ENCODE measurements at regions not wholly inside any gene's neighbourhood (a gene's known extent, or its start where the extent isn't known, plus 50 kb on each side); places are given as distances from the start of the nearest gene placed in this dataset.
"Not testable (repeated sequence)": the region's sequence is repeated elsewhere in the genome, so short reads cannot be mapped to it uniquely, and the experiment has no call there.

- DNase-seq (ENCODE audit: low read depth in 1 of 2, low spot score in 1 of 2): no peak
These were observed 260.7 kb upstream of the CTNNB1 start for GRCh38 chr3:40938591-40938990.

DNA sequence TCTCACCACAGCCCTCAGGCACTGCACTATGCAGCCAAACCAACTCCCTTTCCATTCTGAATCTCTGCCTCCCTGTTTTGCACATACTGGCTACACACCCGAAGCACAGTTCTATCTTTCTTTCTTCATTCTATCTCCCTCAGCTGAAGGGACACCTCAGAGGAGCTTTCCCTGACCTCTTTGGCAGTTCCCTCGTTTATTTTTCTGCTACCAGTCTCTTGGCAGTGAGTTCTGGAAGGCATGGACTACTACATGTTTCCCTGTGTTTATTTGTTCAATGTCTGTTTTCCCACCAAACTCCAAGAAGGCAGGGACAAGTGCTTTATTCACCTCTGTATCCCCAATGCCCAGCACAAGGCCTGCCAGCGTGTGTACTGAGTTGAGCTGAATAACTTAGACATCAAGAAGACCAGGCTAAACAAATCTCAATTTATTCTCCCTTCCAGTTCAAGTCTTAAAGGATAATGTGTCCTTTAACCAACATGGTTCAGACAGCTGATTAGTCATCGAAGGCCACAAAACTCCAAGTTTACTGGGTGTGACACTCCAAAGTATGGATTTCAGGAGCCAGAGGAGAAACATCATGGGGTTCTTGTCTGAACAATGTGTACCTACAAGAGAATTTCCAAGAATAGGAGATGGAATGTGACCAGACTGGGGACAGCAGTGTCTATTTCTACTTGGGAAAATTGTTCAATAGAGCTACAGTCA, 260.1 kb upstream of the CTNNB1 start:
- DNase-seq (ENCODE audit: low read depth in 1 of 2, low spot score in 1 of 2): no peak

DNA sequence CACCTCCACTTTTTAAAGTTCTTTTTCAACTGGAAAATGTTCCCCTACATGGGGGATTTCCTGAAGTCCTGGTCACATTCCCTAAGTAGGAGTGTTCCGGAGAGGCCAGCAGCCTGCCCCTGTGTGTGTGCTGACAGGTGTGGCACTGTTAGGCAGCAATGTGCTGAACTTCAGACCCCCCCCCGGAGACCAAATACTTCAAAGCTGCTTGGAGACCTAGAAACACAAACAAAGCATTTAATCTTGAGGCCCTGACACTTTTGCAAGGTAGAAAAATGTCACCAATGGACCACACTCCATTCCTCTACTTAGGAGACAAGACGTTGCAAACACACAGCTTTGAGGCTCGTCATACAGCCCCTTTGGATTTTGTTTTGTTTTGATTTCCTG, 259.6 kb upstream of the CTNNB1 start:
- DNase-seq (ENCODE audit: low read depth in 1 of 2, low spot score in 1 of 2): no peak

- no peak for DNase-seq (ENCODE audit: low read depth in 1 of 2, low spot score in 1 of 2)
These were observed 258.7 kb upstream of the CTNNB1 start for GRCh38 chr3:40940651-40941050.

GRCh38 chr3:40947022-40947421, 252.3 kb upstream of the CTNNB1 start:
- not testable (repeated sequence) for DNase-seq (ENCODE audit: low read depth in 1 of 2, low spot score in 1 of 2)

- DNase-seq (ENCODE audit: low read depth in 1 of 2, low spot score in 1 of 2): not testable (repeated sequence)
These were observed 250.0 kb upstream of the CTNNB1 start for GRCh38 chr3:40949347-40949746.

DNA sequence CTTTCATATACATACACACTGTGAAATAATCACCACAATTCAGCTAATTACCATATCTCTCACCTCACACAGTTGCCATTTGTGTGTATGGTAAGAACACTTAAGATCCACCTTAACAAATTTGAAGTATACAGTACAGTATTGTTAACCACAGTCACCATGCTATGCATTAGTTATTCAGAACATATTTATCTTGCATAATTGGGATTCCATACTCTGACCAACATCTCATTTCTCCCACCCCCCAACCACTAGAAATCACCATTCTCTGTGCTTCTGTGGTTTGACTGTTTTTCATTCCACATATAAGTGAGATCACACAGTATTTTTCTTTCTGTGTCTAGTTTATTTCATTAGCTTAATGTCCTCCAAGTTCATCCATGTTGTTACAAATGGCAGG, 247.7 kb upstream of the CTNNB1 start:
- no peak for DNase-seq (ENCODE audit: low read depth in 1 of 2, low spot score in 1 of 2)

- no peak for DNase-seq (ENCODE audit: low read depth in 1 of 2, low spot score in 1 of 2)
These were observed 238.0 kb upstream of the CTNNB1 start for GRCh38 chr3:40961104-40961857.

DNA sequence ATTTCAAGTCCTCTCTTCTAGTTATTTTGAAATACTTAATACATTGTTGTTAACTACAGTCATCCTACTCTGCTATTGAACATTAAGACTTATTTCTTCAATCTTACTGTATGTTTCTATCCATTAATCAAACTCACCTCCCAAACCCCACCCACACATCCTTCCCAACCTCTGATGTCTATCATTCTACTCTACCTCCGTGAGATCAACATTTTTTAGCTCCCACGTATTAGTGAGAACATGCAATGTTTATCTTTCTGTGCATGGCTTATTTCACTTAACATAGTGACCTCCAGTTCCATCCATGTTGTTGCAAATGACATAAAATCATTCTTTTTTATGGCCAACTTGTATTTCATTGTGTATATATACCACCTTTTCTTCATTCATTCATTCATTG, 236.6 kb upstream of the CTNNB1 start:
- no peak for DNase-seq (ENCODE audit: low read depth in 1 of 2, low spot score in 1 of 2)

GRCh38 chr3:40968666-40969065, 230.6 kb upstream of the CTNNB1 start:
- no peak for DNase-seq (ENCODE audit: low read depth in 1 of 2, low spot score in 1 of 2)

GRCh38 chr3:40969341-40969740, 230.0 kb upstream of the CTNNB1 start:
- DNase-seq (ENCODE audit: low read depth in 1 of 2, low spot score in 1 of 2): no peak

DNA sequence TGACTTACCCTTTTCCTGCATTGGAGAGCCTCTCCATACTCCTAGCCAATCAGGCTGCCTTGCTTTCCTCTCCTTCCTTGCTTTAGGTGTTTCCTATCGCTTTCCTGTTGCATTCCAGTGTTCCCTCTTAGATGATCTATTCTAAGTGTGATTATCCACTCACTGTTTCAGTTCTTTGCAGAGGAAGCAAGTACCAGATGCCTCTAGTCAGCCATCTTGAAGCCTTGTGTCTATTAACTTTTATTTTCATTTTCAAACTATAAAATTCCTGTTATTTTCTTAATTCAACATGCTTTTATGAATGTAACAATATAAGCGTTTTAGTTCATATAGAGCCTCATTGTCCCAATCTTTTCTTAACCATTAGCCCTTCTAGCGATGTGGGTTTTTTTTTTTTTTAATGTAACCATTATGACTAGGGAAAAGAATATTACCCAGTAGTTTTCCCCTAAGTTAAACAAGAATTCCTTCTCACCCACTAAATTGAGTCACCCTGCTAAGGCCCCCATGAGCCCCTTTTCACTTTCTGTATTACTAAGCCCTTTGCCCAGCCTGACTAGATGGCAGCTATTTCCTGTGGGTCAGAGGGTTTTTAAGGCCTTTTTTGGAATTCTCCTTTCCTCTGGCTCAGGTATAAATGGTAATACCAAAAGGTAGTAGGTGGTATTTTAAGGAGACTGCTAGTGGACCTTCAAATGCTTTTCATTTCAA, 229.4 kb upstream of the CTNNB1 start:
- no peak for DNase-seq (ENCODE audit: low read depth in 1 of 2, low spot score in 1 of 2)

DNA sequence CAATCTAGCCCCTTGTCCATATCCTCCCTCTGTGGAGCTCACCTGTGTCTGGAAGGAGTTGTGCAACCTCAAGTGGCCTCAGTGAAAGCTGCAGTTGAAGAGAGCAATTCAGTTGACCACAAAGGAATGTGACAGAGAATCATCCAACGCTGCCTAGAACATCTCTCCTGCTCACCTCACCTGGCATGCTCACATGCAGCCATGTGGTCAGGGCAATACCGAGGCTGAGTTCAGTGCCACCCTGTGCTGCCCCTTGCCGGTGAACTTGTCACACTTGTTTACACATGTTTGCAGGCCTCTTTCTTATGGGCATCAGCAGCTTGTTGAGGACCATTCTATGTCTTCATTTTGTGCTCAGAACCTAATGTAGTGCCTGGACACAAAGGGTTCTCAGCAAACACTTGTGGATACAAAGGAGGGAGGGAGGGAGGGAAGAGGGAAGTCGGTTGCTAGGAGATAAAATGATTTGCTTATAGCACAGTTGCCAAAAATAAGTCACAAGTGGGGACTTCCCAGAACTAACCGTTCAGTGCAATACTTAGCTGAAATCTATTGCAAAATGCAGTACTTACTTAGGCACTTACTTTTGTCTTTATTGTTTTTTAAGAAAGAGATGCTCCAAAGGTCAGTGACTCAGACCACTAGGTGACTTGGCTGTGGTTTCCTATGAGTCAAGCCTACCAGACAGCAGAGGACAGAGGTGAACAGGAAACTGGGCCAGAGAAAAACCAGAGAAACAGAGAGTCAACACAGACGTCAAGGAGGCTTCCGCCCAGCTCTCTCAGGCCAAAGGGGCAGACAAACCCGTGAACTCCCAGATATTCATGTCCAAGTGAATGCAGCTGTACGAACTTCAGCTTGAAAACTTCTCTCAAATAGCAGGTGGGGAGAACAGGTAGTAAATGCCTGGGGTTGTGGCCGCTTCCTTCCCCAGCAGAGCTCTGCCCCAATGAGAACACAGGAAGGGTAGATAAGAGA, 227.8 kb upstream of the CTNNB1 start:
- DNase-seq (ENCODE audit: low read depth in 1 of 2, low spot score in 1 of 2): no peak

DNA sequence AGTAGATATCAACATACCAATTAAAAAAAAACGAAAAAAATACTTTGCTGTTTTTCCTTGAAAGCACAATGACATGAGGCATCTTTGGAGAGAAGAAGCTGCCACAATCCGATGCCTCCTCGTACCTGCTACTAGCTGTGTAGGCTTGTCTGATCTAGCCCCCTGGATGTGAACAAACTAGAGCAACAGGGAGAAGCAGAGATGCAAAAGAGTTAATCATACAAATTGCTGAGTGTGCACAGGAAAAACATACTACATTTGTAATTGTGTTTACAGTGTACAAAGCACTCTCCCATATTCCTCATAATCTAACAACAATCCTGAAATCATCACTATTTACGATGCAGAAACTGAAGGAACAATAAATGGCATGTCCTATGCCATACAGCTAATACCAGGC, 227.0 kb upstream of the CTNNB1 start:
- no peak for DNase-seq (ENCODE audit: low read depth in 1 of 2, low spot score in 1 of 2)

DNA sequence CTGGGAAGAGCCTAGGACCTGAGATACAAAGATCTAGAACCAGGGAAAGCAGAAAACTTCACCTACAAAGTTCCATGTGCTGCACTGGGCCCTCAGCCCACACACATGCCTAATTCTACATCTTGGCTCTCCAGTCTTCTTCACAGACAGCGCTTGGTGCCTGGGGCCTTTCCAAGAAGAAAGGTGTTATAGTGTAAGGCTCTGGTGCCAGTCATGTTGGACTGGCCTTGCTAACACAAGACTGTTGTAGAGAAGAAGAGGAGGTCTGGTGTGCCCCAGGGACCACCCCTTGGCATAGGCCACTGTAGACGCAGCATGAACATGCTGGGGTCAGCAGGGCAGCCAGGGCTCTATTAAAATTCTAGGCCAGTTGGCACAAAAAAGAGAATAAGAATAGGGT, 226.2 kb upstream of the CTNNB1 start:
- no peak for DNase-seq (ENCODE audit: low read depth in 1 of 2, low spot score in 1 of 2)

DNA sequence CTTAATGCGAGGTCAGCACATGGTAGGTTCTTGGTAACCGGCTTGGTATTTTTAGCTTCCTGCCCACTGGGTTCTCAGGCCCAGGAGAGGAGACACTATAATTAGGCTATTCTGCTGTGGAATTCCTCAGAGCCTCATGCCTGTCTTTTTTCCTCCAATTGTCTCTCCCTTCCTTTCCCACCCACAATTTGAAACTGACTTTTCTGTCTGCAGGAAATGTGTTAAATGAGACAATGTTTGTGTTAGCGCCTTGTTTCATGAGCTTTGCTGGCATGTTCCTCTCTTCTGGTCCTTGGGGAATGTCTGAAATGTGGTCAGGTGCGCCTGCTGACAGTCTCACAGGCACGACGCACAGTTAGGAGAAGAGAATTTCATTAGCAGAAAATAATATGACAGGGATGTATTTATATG, 223.6 kb upstream of the CTNNB1 start:
- DNase-seq (ENCODE audit: low read depth in 1 of 2, low spot score in 1 of 2): no peak

DNA sequence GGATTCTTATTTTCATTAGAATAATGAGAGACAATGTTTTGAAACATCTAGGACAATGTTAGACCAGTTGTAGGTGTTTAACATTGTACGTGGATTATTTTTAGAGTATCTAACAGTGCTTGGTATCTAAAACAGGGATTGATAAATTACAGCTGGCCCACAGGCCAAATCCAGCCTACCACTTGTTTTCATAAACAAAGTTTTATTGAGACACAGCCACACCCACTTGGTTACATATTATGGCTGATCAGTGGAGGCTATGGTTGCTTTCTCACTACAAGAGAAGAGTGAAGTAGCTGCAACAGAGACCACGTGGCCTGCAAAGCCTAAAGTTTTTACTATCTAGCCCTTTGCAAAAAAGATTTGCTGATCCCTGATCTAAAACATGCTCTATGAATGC, 223.1 kb upstream of the CTNNB1 start:
- no peak for DNase-seq (ENCODE audit: low read depth in 1 of 2, low spot score in 1 of 2)

- no peak for DNase-seq (ENCODE audit: low read depth in 1 of 2, low spot score in 1 of 2)
These were observed 220.9 kb upstream of the CTNNB1 start for GRCh38 chr3:40978442-40978841.

DNA sequence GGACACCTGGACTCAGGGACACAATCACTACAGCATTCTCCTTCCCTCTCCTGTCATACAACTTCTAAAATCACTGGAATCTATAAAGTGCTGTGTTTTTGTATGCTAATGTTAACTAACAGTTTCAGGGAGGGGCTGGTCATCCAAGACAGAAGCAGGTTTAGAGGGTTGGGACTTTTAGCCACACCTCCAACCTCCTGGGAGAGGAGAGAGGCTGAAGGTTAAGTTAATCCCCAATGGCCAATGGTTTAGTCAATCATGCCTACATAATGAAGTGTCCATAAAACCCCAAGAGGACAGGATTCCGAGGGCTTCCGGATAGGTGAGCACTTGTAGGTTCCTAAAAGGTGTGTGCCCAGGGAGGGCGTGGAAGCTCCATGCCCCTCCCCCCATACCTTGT, 219.3 kb upstream of the CTNNB1 start:
- no peak for DNase-seq (ENCODE audit: low read depth in 1 of 2, low spot score in 1 of 2)

DNA sequence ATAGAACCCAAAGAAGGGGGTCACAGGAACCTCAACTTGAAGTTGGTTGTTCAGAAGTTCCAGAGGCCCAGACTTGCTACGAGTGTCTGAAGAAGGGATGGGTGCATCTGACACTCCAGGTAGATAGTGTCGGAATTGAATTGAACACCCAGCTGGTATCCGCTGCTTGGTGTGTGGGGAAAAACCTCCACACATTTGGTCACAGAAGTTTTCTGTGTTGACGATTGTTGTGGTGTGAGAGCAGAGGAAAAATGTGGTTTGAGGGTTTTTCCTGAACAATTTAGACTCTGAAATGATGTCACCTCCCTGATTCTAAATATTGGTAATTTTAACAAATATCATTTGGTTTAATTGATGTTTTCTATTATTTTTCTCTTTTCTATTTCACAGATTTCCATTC, 218.8 kb upstream of the CTNNB1 start:
- DNase-seq (ENCODE audit: low read depth in 1 of 2, low spot score in 1 of 2): no peak

- no peak for DNase-seq (ENCODE audit: low read depth in 1 of 2, low spot score in 1 of 2)
These were observed 214.1 kb upstream of the CTNNB1 start for GRCh38 chr3:40985195-40985594.
